Common myeloid progenitor, CD34-positive (primary cell): ENCODE measurements at regions not wholly inside any gene's neighbourhood (a gene's known extent, or its start where the extent isn't known, plus 50 kb on each side); places are given as distances from the start of the nearest gene placed in this dataset.
"Not testable (repeated sequence)": the region's sequence is repeated elsewhere in the genome, so short reads cannot be mapped to it uniquely, and the experiment has no call there.

Experiments
- CTCF ChIA-PET: fragments of 350-600 bp; sonication (Branson Sonifier 250); formaldehyde crosslinking; loops from one replicate; lab custom pipeline; 2021; ENCODE audit warnings: antibody characterized with exemption; lab: Charles Lee
- POLR2A ChIA-PET: fragments of 350-600 bp; sonication (Branson Sonifier 250); formaldehyde crosslinking; loops from one replicate; lab custom pipeline; 2021; ENCODE audit warnings: antibody characterized with exemption; lab: Charles Lee
- DNase-seq, 3 donors: peaks; one replicate each; pipeline versions ENCODE4 v3.0.0 to v3.0.0-alpha.2; 2013
- H3K27ac ChIP-seq, 2 experiments: 1 replicate in 1 of 2; 2 replicates in 1 of 2; pipeline ENCODE4 v1.7.0; 2013; ENCODE audit warnings: inconsistent platforms in 2 of 2, low read length in 2 of 2, mild to moderate bottlenecking in 2 of 2, low read depth in 1 of 2, moderate library complexity in 1 of 2; ENCODE audit not compliant: severe bottlenecking in 2 of 2, insufficient read depth in 1 of 2, poor library complexity in 1 of 2
- H3K27me3 ChIP-seq, 5 experiments: replicated peaks in 2 of 5; 1 replicate in 3 of 5; 2 replicates in 2 of 5; pipeline versions ENCODE4 v1.6.1 to v1.7.0; 2013; ENCODE audit warnings: low read length in 4 of 5, mild to moderate bottlenecking in 2 of 5, moderate library complexity in 2 of 5, inconsistent platforms in 1 of 5; ENCODE audit not compliant: insufficient read depth in 5 of 5, control insufficient read depth in 4 of 5
- H3K36me3 ChIP-seq, 4 experiments: 1 replicate in 2 of 4; 2 replicates in 2 of 4; pipeline versions ENCODE4 v1.6.1 to v1.7.0; 2013; ENCODE audit warnings: low read length in 3 of 4, control low read depth in 1 of 4, mild to moderate bottlenecking in 1 of 4; ENCODE audit not compliant: control insufficient read depth in 4 of 4, insufficient read depth in 4 of 4
- H3K4me1 ChIP-seq, 4 experiments: 1 replicate in 3 of 4; 2 replicates in 1 of 4; pipeline versions ENCODE4 v1.6.1 to v1.7.1; 2013; ENCODE audit warnings: low read length in 3 of 4, mild to moderate bottlenecking in 3 of 4, control low read depth in 1 of 4, inconsistent platforms in 1 of 4, moderate library complexity in 1 of 4; ENCODE audit not compliant: control insufficient read depth in 4 of 4, insufficient read depth in 4 of 4; ENCODE audit errors: control extremely low read depth in 1 of 4
- H3K4me3 ChIP-seq, 7 experiments: 1 replicate in 4 of 7; 2 replicates in 3 of 7; pipeline versions ENCODE4 v1.5.1 to v1.7.0; 2013; ENCODE audit warnings: mild to moderate bottlenecking in 7 of 7, low read length in 6 of 7, moderate library complexity in 6 of 7, inconsistent platforms in 2 of 7, low read depth in 2 of 7, control low read depth in 1 of 7; ENCODE audit not compliant: insufficient read depth in 4 of 7, control insufficient read depth in 1 of 7; ENCODE audit errors: extremely low read depth in 1 of 7
- H3K9me3 ChIP-seq, 5 experiments: 1 replicate in 4 of 5; 2 replicates in 1 of 5; pipeline versions ENCODE4 v1.6.1 to v1.7.1; 2013; ENCODE audit warnings: low read length in 4 of 5, mild to moderate bottlenecking in 2 of 5, inconsistent platforms in 1 of 5, low read depth in 1 of 5, moderate library complexity in 1 of 5; ENCODE audit not compliant: control insufficient read depth in 4 of 5, insufficient read depth in 2 of 5; ENCODE audit errors: control extremely low read depth in 1 of 5
- WGBS: methylation state at CpG from one replicate; pipeline ENCODE4 v1.1.5; 2013; ENCODE audit not compliant: insufficient coverage; 5-methylcytosine and 5-hydroxymethylcytosine counted together

- H3K4me3 ChIP-seq = no peak overlapping the region
- WGBS = 100% methylated on average over 2 of the region's 2 CpGs
- H3K27me3 ChIP-seq = no peaks in the 10 kb centered on the region
- no peak overlapping the region for H3K27ac ChIP-seq
- peaks cover 0 to 1% (median 0%) of the 10 kb centered on the region in 5 experiments for H3K9me3 ChIP-seq
- CTCF ChIA-PET = no interaction called here
- no peaks in the 10 kb centered on the region for H3K36me3 ChIP-seq
- DNase-seq = no peak
- POLR2A ChIA-PET = no interaction called here
- no peaks in the 10 kb centered on the region for H3K4me1 ChIP-seq
Measured at GRCh38 chr18:22752014-22752413, 181.1 kb upstream of the RBBP8 start.

- H3K9me3 ChIP-seq = peaks cover 0 to 1% (median 0%) of the 10 kb centered on the region in 5 experiments
- no peaks in the 10 kb centered on the region for H3K4me1 ChIP-seq
- 97% methylated on average over 5 of the region's 8 CpGs for WGBS
- POLR2A ChIA-PET = no interaction called here
- H3K4me3 ChIP-seq = no peak overlapping the region
- H3K27ac ChIP-seq = no peak overlapping the region
- DNase-seq = no peak
- no peaks in the 10 kb centered on the region for H3K27me3 ChIP-seq
- CTCF ChIA-PET = no interaction called here
- no peaks in the 10 kb centered on the region for H3K36me3 ChIP-seq
Measured at GRCh38 chr18:22753130-22753831, 179.8 kb upstream of the RBBP8 start.

DNA sequence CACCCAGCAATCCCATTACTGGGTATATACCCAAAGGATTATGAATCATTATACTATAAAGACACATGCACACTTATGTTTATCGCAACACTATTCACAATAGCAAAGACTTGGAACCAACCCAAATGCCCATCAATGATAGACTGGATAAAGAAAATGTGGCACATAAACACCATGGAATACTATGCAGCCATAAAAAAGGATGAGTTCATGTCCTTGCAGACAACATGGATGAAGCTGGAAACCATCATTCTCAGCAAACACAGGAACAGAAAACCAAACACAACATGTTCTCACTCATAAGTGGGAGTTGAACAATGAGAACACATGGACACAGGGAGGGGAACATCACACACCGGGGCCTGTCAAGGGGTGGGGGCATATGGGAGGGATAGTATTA is 169.1 kb upstream of the RBBP8 start:
- H3K9me3 ChIP-seq, DNase-seq, H3K4me3 ChIP-seq, POLR2A ChIA-PET, H3K27me3 ChIP-seq, H3K27ac ChIP-seq, H3K36me3 ChIP-seq, CTCF ChIA-PET, H3K4me1 ChIP-seq: not testable (repeated sequence)
- no CpG with 5 or more reads among the region's 2 CpGs for WGBS

DNA sequence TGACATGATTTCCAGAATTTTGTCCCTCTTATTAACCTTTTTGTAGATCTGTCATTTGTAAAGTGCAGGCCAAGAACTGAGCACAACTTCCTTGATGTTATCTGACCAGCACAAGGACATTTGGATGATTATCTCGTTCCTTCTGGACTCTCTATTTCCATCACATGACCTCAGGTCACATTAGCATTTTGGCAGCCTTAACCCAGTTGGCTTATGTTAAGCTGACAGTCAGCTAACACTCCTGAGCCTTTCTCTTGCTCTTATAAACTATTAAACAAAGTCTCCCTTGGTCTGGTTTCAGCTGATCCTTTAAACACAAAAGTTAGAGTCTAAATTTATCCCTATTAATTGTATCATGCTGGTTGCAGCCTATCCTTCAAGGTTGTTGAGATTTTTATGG is 167.2 kb upstream of the RBBP8 start:
- ChIA-PET CTCF (no interaction called here), POLR2A (no interaction called here)
- 78% methylated on average over 1 of the region's 1 CpG for WGBS
- Histone ChIP-seq H3K4me3 (no peak overlapping the region), H3K36me3 (no peaks in the 10 kb centered on the region), H3K9me3 (no peaks in the 10 kb centered on the region), H3K4me1 (no peaks in the 10 kb centered on the region), H3K27ac (no peak overlapping the region), H3K27me3 (no peaks in the 10 kb centered on the region)
- DNase-seq = no peak

DNA sequence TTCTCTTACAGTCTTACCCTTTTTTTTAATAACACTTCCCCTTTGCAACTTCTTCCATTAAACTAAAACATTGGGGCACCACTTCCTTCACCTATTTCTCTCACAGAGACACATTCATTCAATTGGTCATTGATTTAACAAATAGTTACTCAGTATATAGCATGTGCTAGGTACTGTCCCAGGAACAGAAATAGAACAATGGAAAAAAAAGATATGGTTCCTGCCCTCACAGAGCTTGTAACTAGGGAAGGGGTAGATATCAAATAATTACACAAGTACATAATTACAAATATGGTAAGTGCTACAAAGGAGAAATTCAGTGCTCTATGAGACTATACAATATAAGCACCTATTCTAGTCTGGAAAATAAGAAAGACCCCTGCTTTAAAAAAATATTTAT is 165.5 kb upstream of the RBBP8 start:
- Histone ChIP-seq H3K4me3 (no peak overlapping the region), H3K9me3 (no peaks in the 10 kb centered on the region), H3K4me1 (no peaks in the 10 kb centered on the region), H3K27me3 (no peaks in the 10 kb centered on the region), H3K36me3 (no peaks in the 10 kb centered on the region), H3K27ac (no peak overlapping the region)
- DNase-seq = no peak
- POLR2A ChIA-PET = no interaction called here
- CTCF ChIA-PET = no interaction called here

DNA sequence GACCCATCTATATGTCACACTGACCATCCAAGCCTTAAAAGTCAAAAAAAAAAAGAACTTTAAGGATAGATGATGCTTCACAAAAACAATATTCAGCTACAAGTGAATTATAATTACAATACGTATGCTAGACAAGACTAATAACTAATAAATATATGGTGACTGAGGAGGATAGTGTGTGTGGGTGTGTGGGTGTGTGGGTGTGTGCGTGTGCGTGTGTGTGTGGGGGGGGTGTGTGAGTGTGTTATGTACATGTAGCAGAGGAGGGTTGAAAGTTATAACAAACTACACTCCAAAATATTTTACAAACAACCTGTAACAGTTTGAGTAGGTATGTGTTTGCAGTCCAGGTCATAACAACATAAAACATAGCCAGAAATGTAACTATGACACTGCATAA is 159.2 kb upstream of the RBBP8 start:
- no peaks in the 10 kb centered on the region for H3K9me3 ChIP-seq
- CTCF ChIA-PET = no interaction called here
- WGBS = no CpG with 5 or more reads among the region's 3 CpGs
- H3K27me3 ChIP-seq = no peaks in the 10 kb centered on the region
- peak in 1 of 3 donors; percentile 6 for DNase-seq
- H3K4me3 ChIP-seq = no peak overlapping the region
- peaks cover 0 to 5% (median 2%) of the 10 kb centered on the region in 4 experiments for H3K4me1 ChIP-seq
- POLR2A ChIA-PET = no interaction called here
- no peak overlapping the region for H3K27ac ChIP-seq
- no peaks in the 10 kb centered on the region for H3K36me3 ChIP-seq

GRCh38 chr18:22778996-22779395 is 154.1 kb upstream of the RBBP8 start:
- WGBS = 83% methylated on average over 1 of the region's 1 CpG
- ChIA-PET CTCF (no interaction called here), POLR2A (no interaction called here)
- Histone ChIP-seq H3K27ac (no peak overlapping the region), H3K27me3 (no peaks in the 10 kb centered on the region), H3K4me3 (no peak overlapping the region), H3K9me3 (no peaks in the 10 kb centered on the region), H3K36me3 (no peaks in the 10 kb centered on the region), H3K4me1 (peaks cover 0 to 5% (median 2%) of the 10 kb centered on the region in 4 experiments)
- DNase-seq = no peak
